ENCODE measurements at regions not wholly inside any gene's neighbourhood (a gene's known extent, or its start where the extent isn't known, plus 50 kb on each side); places are given as distances from the start of the nearest gene placed in this dataset.

DNA sequence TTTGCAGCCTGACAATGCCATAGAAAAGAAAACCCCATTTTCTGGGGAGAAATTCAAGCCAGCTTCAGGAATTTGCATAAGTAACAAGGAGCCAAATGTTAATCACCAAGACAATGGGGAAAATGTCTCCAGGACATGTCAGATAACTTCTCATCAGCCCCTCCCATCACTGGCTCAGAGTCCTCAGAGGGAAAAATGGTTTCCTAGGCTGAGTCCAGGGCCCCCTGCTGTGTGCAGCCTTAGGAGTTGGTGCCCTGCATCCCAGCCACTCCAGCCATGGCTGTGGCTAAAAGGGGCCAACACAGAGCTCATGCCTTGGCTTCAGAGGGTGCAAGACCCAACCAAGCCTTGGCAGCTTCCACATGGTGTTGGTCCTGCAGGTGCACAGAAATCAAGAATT lies 63.7 kb upstream of the FANCL start:
- Histone ChIP-seq H3K27ac (ENCODE audit: low read depth in 1 of 2, low read length in 2 of 2) (no peak overlapping the region), H3K4me1 (ENCODE audit: insufficient read depth, low read length) (no peaks in the 10 kb centered on the region), H3K36me3 (ENCODE audit: insufficient read depth, low read length) (no peaks in the 10 kb centered on the region), H3K27me3 (ENCODE audit: control insufficient read depth in 1 of 2, insufficient read depth in 2 of 2, low read length in 2 of 2) (no peaks in the 10 kb centered on the region), H3K9me3 (ENCODE audit: control insufficient read depth in 1 of 2, insufficient read depth in 1 of 2, low read length in 2 of 2) (no peaks in the 10 kb centered on the region), H3K4me3 (ENCODE audit: low read length) (no peak overlapping the region)
- DNase-seq (no peak), ATAC-seq (ENCODE audit: poor library complexity) (no peak)
- Mint-ChIP-seq H3K4me1 (ENCODE audit: low read depth) (no peaks in the 10 kb centered on the region), H3K4me3 (no peak overlapping the region), H3K36me3 (ENCODE audit: low read depth) (no peaks in the 10 kb centered on the region), H3K9me3 (no peaks in the 10 kb centered on the region), H3K27me3 (peaks cover 13% of the 10 kb centered on the region), H3K27ac (no peak overlapping the region)
- TF ChIP-seq, protein P1, sequence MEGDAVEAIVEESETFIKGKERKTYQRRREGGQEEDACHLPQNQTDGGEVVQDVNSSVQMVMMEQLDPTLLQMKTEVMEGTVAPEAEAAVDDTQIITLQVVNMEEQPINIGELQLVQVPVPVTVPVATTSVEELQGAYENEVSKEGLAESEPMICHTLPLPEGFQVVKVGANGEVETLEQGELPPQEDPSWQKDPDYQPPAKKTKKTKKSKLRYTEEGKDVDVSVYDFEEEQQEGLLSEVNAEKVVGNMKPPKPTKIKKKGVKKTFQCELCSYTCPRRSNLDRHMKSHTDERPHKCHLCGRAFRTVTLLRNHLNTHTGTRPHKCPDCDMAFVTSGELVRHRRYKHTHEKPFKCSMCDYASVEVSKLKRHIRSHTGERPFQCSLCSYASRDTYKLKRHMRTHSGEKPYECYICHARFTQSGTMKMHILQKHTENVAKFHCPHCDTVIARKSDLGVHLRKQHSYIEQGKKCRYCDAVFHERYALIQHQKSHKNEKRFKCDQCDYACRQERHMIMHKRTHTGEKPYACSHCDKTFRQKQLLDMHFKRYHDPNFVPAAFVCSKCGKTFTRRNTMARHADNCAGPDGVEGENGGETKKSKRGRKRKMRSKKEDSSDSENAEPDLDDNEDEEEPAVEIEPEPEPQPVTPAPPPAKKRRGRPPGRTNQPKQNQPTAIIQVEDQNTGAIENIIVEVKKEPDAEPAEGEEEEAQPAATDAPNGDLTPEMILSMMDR (IDR thresholded peaks at IDR 0.05), result no peak
- intact Hi-C loops (cut with DNase I, micrococcal nuclease), result no loop called here
- CTCF ChIA-PET, result no interaction called here
- POLR2A ChIA-PET, result no interaction called here

DNA sequence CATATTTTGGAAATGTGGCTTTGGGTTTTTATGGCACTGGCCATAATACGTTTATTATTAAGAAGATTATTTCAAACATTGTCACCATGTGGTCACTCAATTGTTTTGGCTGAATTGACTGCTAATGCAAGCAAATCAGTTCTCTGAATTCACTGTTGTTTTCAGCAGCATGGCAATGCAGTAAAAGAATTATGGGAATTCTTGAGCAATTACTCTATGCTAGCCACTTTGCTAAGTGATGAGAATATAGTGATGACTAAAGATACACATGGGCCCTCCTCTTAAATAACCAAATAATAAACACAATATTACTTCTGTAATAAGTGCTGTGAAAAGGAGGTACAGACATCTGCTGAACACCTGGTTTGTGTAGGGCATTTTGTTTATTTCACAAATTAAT lies 58.0 kb upstream of the FANCL start:
- CTCF ChIA-PET, result no interaction called here
- TF ChIP-seq, protein P1 (IDR thresholded peaks at IDR 0.05), result no peak
- Histone ChIP-seq H3K9me3 (ENCODE audit: control insufficient read depth in 1 of 2, insufficient read depth in 1 of 2, low read length in 2 of 2) (no peaks in the 10 kb centered on the region), H3K27ac (ENCODE audit: low read depth in 1 of 2, low read length in 2 of 2) (no peak overlapping the region), H3K36me3 (ENCODE audit: insufficient read depth, low read length) (no peaks in the 10 kb centered on the region), H3K4me3 (ENCODE audit: low read length) (no peak overlapping the region), H3K4me1 (ENCODE audit: insufficient read depth, low read length) (no peaks in the 10 kb centered on the region), H3K27me3 (ENCODE audit: control insufficient read depth in 1 of 2, insufficient read depth in 2 of 2, low read length in 2 of 2) (no peaks in the 10 kb centered on the region)
- Mint-ChIP-seq H3K4me1 (ENCODE audit: low read depth) (no peaks in the 10 kb centered on the region), H3K27ac (no peak overlapping the region), H3K9me3 (no peaks in the 10 kb centered on the region), H3K4me3 (no peak overlapping the region), H3K27me3 (peaks cover 12% of the 10 kb centered on the region), H3K36me3 (ENCODE audit: low read depth) (no peaks in the 10 kb centered on the region)
- intact Hi-C loops (cut with DNase I, micrococcal nuclease), result no loop called here
- POLR2A ChIA-PET, result no interaction called here
- DNase-seq, result no peak
- ATAC-seq (ENCODE audit: poor library complexity), result no peak

DNA sequence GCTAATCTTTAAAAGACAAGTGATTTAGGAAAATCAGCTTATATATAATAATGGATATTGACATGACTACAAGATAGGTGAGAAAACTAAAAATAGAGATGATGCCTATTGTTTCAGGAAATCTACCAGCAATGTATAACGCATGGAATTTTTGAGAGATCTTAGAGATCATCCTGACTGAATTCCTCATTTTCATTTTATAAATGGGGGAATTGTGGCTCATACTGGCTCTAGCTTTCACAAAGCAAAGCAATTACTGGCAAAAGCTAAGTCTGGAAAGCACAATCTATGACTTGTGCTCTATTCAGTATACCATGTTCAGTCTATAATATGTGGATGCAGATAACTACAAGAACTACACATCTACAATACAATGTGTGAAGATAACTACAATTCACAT lies 51.9 kb upstream of the FANCL start:
- no peak overlapping the region for H3K27ac ChIP-seq (ENCODE audit: low read depth in 1 of 2, low read length in 2 of 2)
- H3K27me3 ChIP-seq (ENCODE audit: control insufficient read depth in 1 of 2, insufficient read depth in 2 of 2, low read length in 2 of 2), result no peaks in the 10 kb centered on the region
- TF ChIP-seq, protein P1 (IDR thresholded peaks at IDR 0.05), result no peak
- Mint-ChIP-seq H3K4me1 (ENCODE audit: low read depth) (no peaks in the 10 kb centered on the region), H3K36me3 (ENCODE audit: low read depth) (no peaks in the 10 kb centered on the region), H3K4me3 (no peak overlapping the region), H3K27ac (no peak overlapping the region), H3K27me3 (peaks cover 11% of the 10 kb centered on the region), H3K9me3 (no peaks in the 10 kb centered on the region)
- ChIA-PET POLR2A (no interaction called here), CTCF (no interaction called here)
- no peaks in the 10 kb centered on the region for H3K9me3 ChIP-seq (ENCODE audit: control insufficient read depth in 1 of 2, insufficient read depth in 1 of 2, low read length in 2 of 2)
- ATAC-seq (ENCODE audit: poor library complexity), result no peak
- no peak for DNase-seq
- no peaks in the 10 kb centered on the region for H3K4me1 ChIP-seq (ENCODE audit: insufficient read depth, low read length)
- no peak overlapping the region for H3K4me3 ChIP-seq (ENCODE audit: low read length)
- intact Hi-C loops (cut with DNase I, micrococcal nuclease), result no loop called here
- no peaks in the 10 kb centered on the region for H3K36me3 ChIP-seq (ENCODE audit: insufficient read depth, low read length)

Data from CD4-positive, alpha-beta T cell (primary cell).